Lower leg skin (tissue), 3 donors: ENCODE measurements at regions not wholly inside any gene's neighbourhood (a gene's known extent, or its start where the extent isn't known, plus 50 kb on each side); places are given as distances from the start of the nearest gene placed in this dataset.
"Not testable (repeated sequence)": the region's sequence is repeated elsewhere in the genome, so short reads cannot be mapped to it uniquely, and the experiment has no call there.

Experiments used
- CTCF ChIP-seq, 3 donors: fragments of 450-650 bp; IDR thresholded peaks; one replicate each; pipeline ENCODE4 v1.5.1; 2016; ENCODE audit warnings: antibody characterized with exemption in 3 of 3, mild to moderate bottlenecking in 3 of 3, moderate library complexity in 2 of 3
- POLR2A ChIP-seq, 2 donors: fragments of 450-650 bp; IDR thresholded peaks; one replicate each; pipeline ENCODE4 v1.6.1; 2016 to 2017; ENCODE audit warnings: antibody characterized with exemption in 2 of 2, mild to moderate bottlenecking in 1 of 2, moderate library complexity in 1 of 2

GRCh38 chr3:153549686-153550085 lies 387.7 kb downstream of the RAP2B start:
- TF ChIP-seq CTCF, POLR2A (IDR thresholded peaks at IDR 0.05): not testable (repeated sequence)
